ENCODE measurements at regions not wholly inside any gene's neighbourhood (a gene's known extent, or its start where the extent isn't known, plus 50 kb on each side); places are given as distances from the start of the nearest gene placed in this dataset.

- peaks cover 2% of the 10 kb centered on the region for H3K9me3 ChIP-seq (ENCODE audit: low read depth, low read length)
- H2AFZ ChIP-seq (ENCODE audit: low read length): no peak overlapping the region
- DNase-seq (ENCODE audit: insufficient read length, low spot score, missing footprints): no peak
- no peak overlapping the region for H3K4me3 ChIP-seq (ENCODE audit: insufficient read depth, low read length)
- H3K36me3 ChIP-seq (ENCODE audit: insufficient read depth, low read length): no peaks in the 10 kb centered on the region
- no peaks in the 10 kb centered on the region for H3K4me1 ChIP-seq (ENCODE audit: insufficient read depth, low read length)
- no peaks in the 10 kb centered on the region for H3K79me2 ChIP-seq (ENCODE audit: insufficient read depth, low read length)
- no peak overlapping the region for H3K4me2 ChIP-seq (ENCODE audit: insufficient read depth, low read length)
- TF ChIP-seq CTCF (IDR thresholded peaks at IDR 0.05; ENCODE audit: extremely low read depth, low read depth, low read length): no peak
- no peaks in the 10 kb centered on the region for H4K20me1 ChIP-seq (ENCODE audit: insufficient read depth, low read length)
- no peaks in the 10 kb centered on the region for H3K27me3 ChIP-seq (ENCODE audit: insufficient read depth, low read length)
- H3K27ac ChIP-seq (ENCODE audit: low read depth, low read length): no peak overlapping the region
These were observed 217.6 kb upstream of the ANO5 start for GRCh38 chr11:21975242-21975641.

GRCh38 chr11:21976210-21976609, 216.7 kb upstream of the ANO5 start:
- no peaks in the 10 kb centered on the region for H3K79me2 ChIP-seq (ENCODE audit: insufficient read depth, low read length)
- no peaks in the 10 kb centered on the region for H3K27me3 ChIP-seq (ENCODE audit: insufficient read depth, low read length)
- H3K9me3 ChIP-seq (ENCODE audit: low read depth, low read length): peaks cover 2% of the 10 kb centered on the region
- H4K20me1 ChIP-seq (ENCODE audit: insufficient read depth, low read length): no peaks in the 10 kb centered on the region
- H3K4me3 ChIP-seq (ENCODE audit: insufficient read depth, low read length): no peak overlapping the region
- no peaks in the 10 kb centered on the region for H3K4me1 ChIP-seq (ENCODE audit: insufficient read depth, low read length)
- H3K4me2 ChIP-seq (ENCODE audit: insufficient read depth, low read length): no peak overlapping the region
- no peak for DNase-seq (ENCODE audit: insufficient read length, low spot score, missing footprints)
- H2AFZ ChIP-seq (ENCODE audit: low read length): no peak overlapping the region
- no peak for TF ChIP-seq CTCF (IDR thresholded peaks at IDR 0.05; ENCODE audit: extremely low read depth, low read depth, low read length)
- H3K27ac ChIP-seq (ENCODE audit: low read depth, low read length): no peak overlapping the region
- no peaks in the 10 kb centered on the region for H3K36me3 ChIP-seq (ENCODE audit: insufficient read depth, low read length)

GRCh38 chr11:21983431-21983830, 209.5 kb upstream of the ANO5 start:
- Histone ChIP-seq H3K4me1 (ENCODE audit: insufficient read depth, low read length) (no peaks in the 10 kb centered on the region), H3K4me2 (ENCODE audit: insufficient read depth, low read length) (no peak overlapping the region), H3K4me3 (ENCODE audit: insufficient read depth, low read length) (no peak overlapping the region), H3K36me3 (ENCODE audit: insufficient read depth, low read length) (no peaks in the 10 kb centered on the region), H4K20me1 (ENCODE audit: insufficient read depth, low read length) (no peaks in the 10 kb centered on the region), H3K79me2 (ENCODE audit: insufficient read depth, low read length) (no peaks in the 10 kb centered on the region), H3K9me3 (ENCODE audit: low read depth, low read length) (no peaks in the 10 kb centered on the region), H3K27ac (ENCODE audit: low read depth, low read length) (no peak overlapping the region), H3K27me3 (ENCODE audit: insufficient read depth, low read length) (no peaks in the 10 kb centered on the region), H2AFZ (ENCODE audit: low read length) (no peak overlapping the region)
- TF ChIP-seq CTCF (IDR thresholded peaks at IDR 0.05; ENCODE audit: extremely low read depth, low read depth, low read length): no peak
- DNase-seq (ENCODE audit: insufficient read length, low spot score, missing footprints): no peak

- Histone ChIP-seq H3K27ac (ENCODE audit: low read depth, low read length) (no peak overlapping the region), H3K79me2 (ENCODE audit: insufficient read depth, low read length) (no peaks in the 10 kb centered on the region), H2AFZ (ENCODE audit: low read length) (no peak overlapping the region), H4K20me1 (ENCODE audit: insufficient read depth, low read length) (no peaks in the 10 kb centered on the region), H3K27me3 (ENCODE audit: insufficient read depth, low read length) (no peaks in the 10 kb centered on the region), H3K9me3 (ENCODE audit: low read depth, low read length) (no peaks in the 10 kb centered on the region), H3K4me1 (ENCODE audit: insufficient read depth, low read length) (no peaks in the 10 kb centered on the region), H3K4me2 (ENCODE audit: insufficient read depth, low read length) (no peak overlapping the region), H3K4me3 (ENCODE audit: insufficient read depth, low read length) (no peak overlapping the region), H3K36me3 (ENCODE audit: insufficient read depth, low read length) (no peaks in the 10 kb centered on the region)
- no peak for DNase-seq (ENCODE audit: insufficient read length, low spot score, missing footprints)
- TF ChIP-seq CTCF (IDR thresholded peaks at IDR 0.05; ENCODE audit: extremely low read depth, low read depth, low read length): no peak
These were observed 206.5 kb upstream of the ANO5 start for GRCh38 chr11:21986361-21986760.

All from osteoblast (primary cell).